Posterior cingulate gyrus (tissue), 11 donors: ENCODE measurements at regions not wholly inside any gene's neighbourhood (a gene's known extent, or its start where the extent isn't known, plus 50 kb on each side); places are given as distances from the start of the nearest gene placed in this dataset.
"Not testable (repeated sequence)": the region's sequence is repeated elsewhere in the genome, so short reads cannot be mapped to it uniquely, and the experiment has no call there.

Experiments used
- DNase-seq, 10 donors: peaks; one replicate each; pipeline versions ENCODE4 v3.0.0 to v3.0.0-alpha.2; 2020 to 2021; ENCODE audit warnings: mixed read lengths in 3 of 10
- intact Hi-C: fragments of 100-400 bp; cut with DNase I; formaldehyde crosslinking; loops from one replicate; pipeline ENCODE4 v1.15.1; 2023

DNA sequence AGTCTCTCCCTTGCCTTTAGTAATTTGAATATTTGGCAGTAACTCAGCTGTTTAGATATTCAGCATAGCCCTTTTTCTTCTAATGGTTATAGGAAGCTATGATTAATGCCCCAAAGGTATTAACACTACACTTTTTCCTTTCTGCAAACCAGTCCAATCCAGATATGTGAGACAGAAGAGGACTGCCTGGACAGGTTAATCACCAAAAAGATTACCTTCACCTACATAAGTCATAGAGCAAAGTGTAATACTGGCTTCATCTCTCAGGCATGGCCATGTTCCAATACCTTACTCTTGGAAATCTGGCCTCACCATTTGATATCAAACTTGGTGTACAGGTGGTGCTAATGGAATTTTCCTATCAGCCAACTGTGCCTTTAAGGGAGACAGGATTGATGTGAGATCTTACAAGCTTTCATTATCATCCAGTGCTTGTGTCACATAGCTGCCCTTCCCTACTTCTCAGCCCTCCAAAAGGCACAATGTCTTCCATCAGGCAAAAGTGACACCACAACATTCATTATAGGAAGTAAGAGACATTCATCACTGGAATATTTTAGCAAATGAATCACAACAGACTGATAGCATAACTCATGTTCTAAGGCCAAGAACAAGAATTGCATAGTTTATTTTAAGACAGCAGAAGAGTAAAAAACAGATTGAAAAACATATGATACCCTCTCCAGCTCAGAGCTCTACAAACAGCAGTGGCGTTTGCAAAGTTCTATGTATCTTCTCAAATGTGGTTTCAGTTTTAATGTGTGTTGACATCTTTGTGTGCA lies 91.2 kb upstream of the PAM start:
- intact Hi-C loops = no loop called here

GRCh38 chr5:102664616-102665335 lies 90.3 kb upstream of the PAM start:
- intact Hi-C loops = no loop called here
- DNase-seq = no peak

More for the DNA sequence above, 91.2 kb upstream of the PAM start:
- no peak for DNase-seq

GRCh38 chr5:102666164-102666946 lies 88.8 kb upstream of the PAM start:
- intact Hi-C loops = no loop called here
- DNase-seq = peak in 2 of 10 donors; percentile 22 to 31

DNA sequence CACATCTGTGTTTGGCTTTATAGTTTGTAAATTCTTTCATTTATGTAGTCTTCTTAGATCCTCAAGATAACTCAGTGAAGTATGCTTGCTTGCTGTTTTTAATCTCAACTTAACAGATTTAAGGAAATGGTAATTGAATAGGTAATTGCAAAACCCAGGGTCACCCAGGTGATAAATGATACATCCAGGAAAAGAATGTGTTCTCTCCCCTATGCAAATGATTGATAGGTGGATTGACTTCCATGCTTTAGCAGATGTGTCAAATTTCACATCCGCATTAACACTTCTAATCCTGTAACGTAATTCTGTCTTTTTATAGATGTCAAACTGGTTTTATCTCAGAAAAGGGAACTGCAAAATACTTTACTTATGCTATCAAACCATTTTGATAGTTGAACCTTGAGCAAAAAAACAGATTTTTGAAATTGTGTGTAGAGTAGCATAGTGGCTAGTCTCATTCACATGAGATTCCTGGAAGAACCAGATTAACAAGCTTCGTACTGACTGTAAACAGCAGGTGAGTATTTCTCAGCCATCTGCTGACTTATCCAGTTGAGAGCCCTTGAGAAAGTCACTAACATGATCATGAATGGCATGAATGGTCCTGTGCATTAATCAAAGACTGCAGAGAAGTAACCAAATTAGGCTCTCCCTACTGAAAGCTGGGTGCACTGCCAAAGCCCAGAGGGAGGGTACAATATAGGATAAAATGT lies 86.7 kb upstream of the PAM start:
- intact Hi-C loops = no loop called here

DNA sequence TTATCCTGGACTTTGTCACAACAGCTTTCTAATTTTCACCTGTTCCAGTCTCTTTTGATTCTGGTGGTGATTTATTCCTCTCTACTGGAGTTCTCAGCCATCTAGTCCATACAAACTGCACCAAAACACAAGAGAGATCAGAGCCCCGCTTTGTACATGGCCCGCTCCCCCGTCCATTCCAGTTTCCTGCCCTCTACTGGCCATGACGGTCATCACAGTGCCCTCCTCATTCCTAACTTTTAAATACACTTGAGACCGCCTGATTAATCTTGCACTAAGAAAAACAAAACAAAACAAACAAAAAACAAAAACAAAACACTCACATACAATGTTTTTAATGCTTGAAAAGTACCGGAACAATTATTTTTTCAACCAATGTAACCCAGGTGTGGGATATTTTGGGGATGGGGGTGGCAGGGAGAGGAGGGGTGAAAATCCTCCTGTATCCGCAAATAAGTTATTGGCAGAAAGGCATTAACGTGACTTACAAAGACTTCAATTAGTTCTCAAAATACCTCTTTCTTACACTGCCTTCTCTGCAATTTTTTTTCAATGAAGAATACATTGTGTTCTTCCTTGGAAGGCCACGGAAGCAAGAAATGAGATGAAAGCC lies 84.8 kb upstream of the PAM start:
- intact Hi-C loops = no loop called here
- DNase-seq = no peak

More for the DNA sequence above, 86.7 kb upstream of the PAM start:
- no peak for DNase-seq

DNA sequence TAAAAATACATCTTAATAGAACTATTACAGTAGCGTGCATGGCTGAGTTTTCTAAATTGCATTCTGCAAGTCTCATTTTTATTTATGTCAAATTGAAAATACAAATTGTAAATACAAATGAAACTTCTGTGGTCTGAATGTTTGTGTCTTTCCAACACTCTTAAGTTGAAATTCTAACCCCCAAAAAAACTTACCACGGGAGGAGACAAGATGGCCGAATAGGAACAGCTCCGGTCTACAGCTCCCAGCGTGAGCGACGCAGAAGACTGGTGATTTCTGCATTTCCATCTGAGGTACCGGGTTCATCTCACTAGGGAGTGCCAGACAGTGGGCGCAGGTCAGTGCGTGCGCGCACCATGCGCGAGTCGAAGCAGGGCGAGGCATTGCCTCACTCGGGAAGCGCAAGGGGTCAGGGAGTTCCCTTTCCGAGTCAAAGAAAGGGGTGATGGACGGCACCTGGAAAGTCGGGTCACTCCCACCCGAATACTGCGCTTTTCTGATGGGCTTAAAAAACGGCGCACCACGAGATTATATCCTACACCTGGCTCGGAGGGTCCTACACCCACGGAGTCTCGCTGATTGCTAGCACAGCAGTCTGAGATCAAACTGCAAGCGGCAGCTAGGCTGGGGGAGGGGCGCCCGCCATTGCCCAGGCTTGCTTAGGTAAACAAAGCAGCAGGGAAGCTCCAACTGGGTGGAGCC lies 83.9 kb upstream of the PAM start:
- intact Hi-C loops, DNase-seq: not testable (repeated sequence)

GRCh38 chr5:102678267-102679058 lies 76.6 kb upstream of the PAM start:
- DNase-seq = no peak
- intact Hi-C loops = no loop called here

GRCh38 chr5:102681403-102681983 lies 73.6 kb upstream of the PAM start:
- intact Hi-C loops = loop anchor here (2.0 kb wide), 1 partner anchor 359 kb away; no protein-coding TSS in a partner anchor
- DNase-seq = peak in 9 of 10 donors; percentile 28 to 94 (median 71)

DNA sequence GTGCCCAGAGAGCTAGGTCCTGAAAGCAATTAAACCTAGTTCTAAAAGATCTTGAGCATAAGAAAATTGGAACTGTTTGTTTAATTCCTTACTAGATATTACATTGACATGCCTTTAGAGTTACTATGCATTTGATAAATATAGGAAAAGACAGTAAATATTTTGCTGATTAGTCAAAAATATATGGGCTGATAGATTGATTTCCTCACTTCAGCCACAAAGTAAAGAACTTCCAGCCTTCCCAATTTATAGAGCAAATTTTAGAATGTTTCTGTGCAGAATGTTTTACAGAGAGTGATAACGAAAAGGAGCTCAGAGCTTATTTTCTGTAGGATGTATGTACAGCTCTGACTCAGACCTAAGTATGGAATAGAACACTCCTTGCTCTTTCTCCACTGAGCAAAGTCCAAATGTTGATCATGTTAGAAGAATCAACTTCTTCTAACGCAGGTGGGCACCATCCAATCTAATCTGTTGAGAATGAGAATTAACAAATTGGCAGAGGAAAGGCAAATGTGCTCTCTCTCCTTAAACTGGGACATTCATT lies 72.9 kb upstream of the PAM start:
- no peak for DNase-seq
- intact Hi-C loops = no loop called here

DNA sequence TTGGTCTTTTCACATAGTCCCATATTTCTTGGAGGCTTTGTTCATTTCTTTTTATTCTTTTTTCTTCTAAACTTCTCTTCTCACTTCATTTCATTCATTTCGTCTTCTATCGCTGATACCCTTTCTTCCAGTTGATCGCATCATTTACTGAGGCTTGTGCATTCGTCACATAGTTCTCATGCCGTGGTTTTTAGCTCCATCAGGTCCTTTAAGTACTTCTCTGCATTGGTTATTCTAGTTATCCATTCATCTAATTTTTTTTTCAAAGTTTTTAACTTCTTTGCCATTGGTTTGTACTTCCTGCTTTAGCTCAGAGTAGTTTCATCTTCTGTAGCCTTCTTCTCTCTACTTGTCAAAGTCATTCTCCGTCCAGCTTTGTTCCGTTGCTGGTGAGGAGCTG lies 67.0 kb upstream of the PAM start:
- intact Hi-C loops = not testable (repeated sequence)

DNA sequence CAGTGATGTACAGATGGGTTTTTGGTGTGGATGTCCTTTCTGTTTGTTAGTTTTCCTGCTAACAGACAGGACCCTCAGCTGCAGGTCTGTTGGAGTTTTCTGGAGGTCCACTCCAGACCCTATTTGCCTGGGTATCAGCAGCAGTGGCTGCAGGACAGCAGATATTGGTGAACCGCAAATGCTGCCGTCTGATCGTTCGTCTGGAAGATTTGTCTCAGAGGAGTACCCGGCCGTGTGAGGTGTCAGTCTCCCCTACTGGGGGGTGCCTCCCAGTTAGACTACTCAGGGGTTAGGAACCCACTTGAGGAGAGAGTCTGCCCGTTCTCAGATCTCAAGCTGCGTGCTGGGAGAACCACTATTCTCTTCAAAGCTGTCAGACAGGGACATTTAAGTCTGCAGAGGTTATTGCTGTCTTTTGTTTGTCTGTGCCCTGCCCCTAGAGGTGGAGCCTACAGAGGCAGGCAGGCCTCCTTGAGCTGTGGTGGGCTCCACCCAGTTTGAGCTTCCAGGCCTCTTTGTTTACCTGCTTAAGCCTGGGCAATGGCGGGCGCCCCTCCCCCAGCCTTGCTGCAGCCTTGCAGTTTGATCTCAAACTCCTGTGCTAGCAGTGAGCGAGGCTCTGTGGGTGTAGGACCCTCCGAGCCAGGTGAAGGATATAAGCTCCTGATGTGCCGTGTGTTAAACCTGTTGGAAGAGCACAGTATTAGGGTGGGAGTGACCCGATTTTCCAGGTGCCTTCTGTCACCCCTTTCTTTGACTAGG lies 66.3 kb upstream of the PAM start:
- intact Hi-C loops = not testable (repeated sequence)
- DNase-seq = peak in 2 of 10 donors; percentile 49 to 58

More for the DNA sequence above, 67.0 kb upstream of the PAM start:
- not testable (repeated sequence) for DNase-seq

- intact Hi-C loops = no loop called here
- no peak for DNase-seq
These were observed 64.2 kb upstream of the PAM start for GRCh38 chr5:102690910-102691309.

- no peak for DNase-seq
- intact Hi-C loops = no loop called here
These were observed 63.7 kb upstream of the PAM start for GRCh38 chr5:102691434-102691833.

GRCh38 chr5:102700120-102700831 lies 54.8 kb upstream of the PAM start:
- no peak for DNase-seq
- intact Hi-C loops = no loop called here

DNA sequence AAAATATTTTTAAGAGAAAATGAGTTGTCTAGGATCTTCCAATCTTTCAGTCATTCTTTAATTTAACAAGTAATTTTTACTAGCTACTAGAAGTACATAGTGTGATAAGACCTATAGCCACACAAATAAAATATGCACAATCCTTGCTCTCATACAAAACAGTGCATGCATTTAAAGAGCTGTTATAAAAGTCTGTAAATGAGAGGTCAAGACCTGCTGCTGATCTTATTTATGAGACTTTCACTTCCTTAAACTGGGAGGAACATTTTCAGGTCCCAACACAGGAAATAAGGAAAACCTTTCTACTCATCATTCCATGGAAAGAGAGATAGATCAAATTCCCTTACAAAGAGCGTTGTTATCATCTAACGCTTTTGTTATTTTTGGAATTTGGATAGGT lies 54.2 kb upstream of the PAM start:
- intact Hi-C loops = no loop called here
- DNase-seq = no peak

DNA sequence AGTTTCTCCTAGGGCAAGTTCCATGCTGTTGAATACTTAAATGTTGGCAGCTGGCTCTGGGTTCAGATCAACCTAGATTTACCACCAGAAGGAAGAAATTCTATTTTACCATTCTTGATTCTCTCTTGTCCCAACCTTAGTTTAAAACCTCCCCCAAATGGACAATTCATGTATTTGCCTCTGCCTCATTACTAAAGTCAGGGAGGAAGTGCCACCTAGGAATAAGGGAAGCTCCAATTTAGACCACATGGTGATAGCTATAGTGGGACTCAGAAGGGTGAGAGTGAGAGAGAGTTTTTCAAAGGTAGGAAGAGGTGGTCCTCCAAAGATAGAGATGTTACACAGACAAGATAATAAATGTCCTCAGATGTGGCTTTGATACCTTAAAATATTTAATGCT lies 53.4 kb upstream of the PAM start:
- no peak for DNase-seq
- intact Hi-C loops = no loop called here
